ENCODE measurements at regions not wholly inside any gene's neighbourhood (a gene's known extent, or its start where the extent isn't known, plus 50 kb on each side); places are given as distances from the start of the nearest gene placed in this dataset.

- no peak overlapping the region for H2BK5ac ChIP-seq (ENCODE audit: low read depth, low read length, poor library complexity, severe bottlenecking)
- H3K9me1 ChIP-seq (ENCODE audit: insufficient read depth, low read length), result no peaks in the 10 kb centered on the region
- POLR2A ChIA-PET (ENCODE audit: unreplicated experiment), result no interaction called here
- H3K56ac ChIP-seq (ENCODE audit: extremely low read depth, insufficient read depth, low read length), result no peak overlapping the region
- no peak overlapping the region for H4K5ac ChIP-seq (ENCODE audit: low read depth, low read length)
- intact Hi-C loops (cut with micrococcal nuclease) (no loop called here), dilution Hi-C loops (cut with HindIII; ENCODE audit: low sequenced_read_pairs, unreplicated experiment) (no loop called here), in situ Hi-C loops (cut with MboI; ENCODE audit: low sequenced_read_pairs) (loop anchor here (10.0 kb wide), 1 partner anchor 334 kb away; no protein-coding TSS in a partner anchor)
- no peak overlapping the region for H3K14ac ChIP-seq (replicated peaks; ENCODE audit: low read depth, low read length)
- CTCF ChIA-PET, result interaction anchor here (0.6 kb wide), 1 partner anchor 264 kb away, joined by 4 read pairs; no protein-coding TSS in a partner anchor
- TF ChIP-seq MXI1 (IDR thresholded peaks at IDR 0.05; ENCODE audit: borderline replicate concordance, low read depth, low read length), result no peak
- TF ChIP-seq NFE2L2 (IDR thresholded peaks at IDR 0.05; ENCODE audit: low read depth, low read length), result no peak
- no peak for TF ChIP-seq USF2 (IDR thresholded peaks at IDR 0.05; ENCODE audit: low read depth, low read length)
- no peak for TF ChIP-seq MAFK (IDR thresholded peaks at IDR 0.05; ENCODE audit: low read depth, low read length)
- no peak for TF ChIP-seq CHD1 (IDR thresholded peaks at IDR 0.05; ENCODE audit: low read depth, low read length)
- no peak for TF ChIP-seq POLR2A (IDR thresholded peaks at IDR 0.05; ENCODE audit: low read depth, low read length)
- TF ChIP-seq RFX5 (IDR thresholded peaks at IDR 0.05; ENCODE audit: low read depth, low read length), result no peak
- TF ChIP-seq SMC3 (IDR thresholded peaks at IDR 0.05; ENCODE audit: low read depth, low read length), result no peak
- TF ChIP-seq FOS (IDR thresholded peaks at IDR 0.05; ENCODE audit: low read depth, low read length), result no peak
- TF ChIP-seq RAD21 (IDR thresholded peaks at IDR 0.05; ENCODE audit: low read length), result no peak
- TF ChIP-seq BHLHE40 (IDR thresholded peaks at IDR 0.05; ENCODE audit: low read depth, low read length), result no peak
- TF ChIP-seq CEBPB (IDR thresholded peaks at IDR 0.05; ENCODE audit: low read depth, low read length), result no peak
- TF ChIP-seq MAZ (IDR thresholded peaks at IDR 0.05; ENCODE audit: borderline replicate concordance, low read depth, low read length), result no peak
- no peak overlapping the region for H2AK9ac ChIP-seq (replicated peaks; ENCODE audit: low read depth, low read length, poor library complexity)
- H2BK20ac ChIP-seq (ENCODE audit: low read depth, low read length), result no peak overlapping the region
- H3K27me3 ChIP-seq (ENCODE audit: control insufficient read depth, insufficient read depth, low read length), result no peaks in the 10 kb centered on the region
- H3K4me2 ChIP-seq (ENCODE audit: low read depth, low read length), result no peak overlapping the region
- H3K79me1 ChIP-seq (ENCODE audit: low read depth in 1 of 2, low read length in 2 of 2), result no peaks in the 10 kb centered on the region
- H3K4me3 ChIP-seq (ENCODE audit: insufficient read depth, low read depth, low read length), result no peak overlapping the region
- no peaks in the 10 kb centered on the region for H3K4me1 ChIP-seq (ENCODE audit: control insufficient read depth, insufficient read depth, low read length)
- no peak overlapping the region for H3K4ac ChIP-seq (ENCODE audit: low read depth, low read length)
- no peak overlapping the region for H2AK5ac ChIP-seq (ENCODE audit: low read depth, low read length)
- H3K9ac ChIP-seq (ENCODE audit: low read depth, low read length), result no peak overlapping the region
- H2BK15ac ChIP-seq (ENCODE audit: low read depth, low read length), result no peak overlapping the region
- no peak overlapping the region for H3K27ac ChIP-seq (ENCODE audit: insufficient read depth, low read length)
- no peak overlapping the region for H2AFZ ChIP-seq (replicated peaks; ENCODE audit: low read length, poor library complexity)
- no TSS peak for BruUV-seq (replicated peaks)
- no peak overlapping the region for H2BK120ac ChIP-seq (ENCODE audit: low read depth, low read length)
- H4K20me1 ChIP-seq (ENCODE audit: insufficient read depth, low read length), result no peaks in the 10 kb centered on the region
- no peak overlapping the region for H3K18ac ChIP-seq (ENCODE audit: low read depth, low read length)
- no CpG with 5 or more reads among the region's 1 CpG for WGBS, 2 experiments (ENCODE audit: extremely low coverage in 2 of 2, insufficient read length in 1 of 2)
- H4K8ac ChIP-seq (ENCODE audit: low read depth in 2 of 2, low read length in 2 of 2), result no peak overlapping the region
- ATAC-seq (ENCODE audit: low read depth) (no peak), DNase-seq (no peak)
- H3K9me3 ChIP-seq (ENCODE audit: control insufficient read depth, insufficient read depth, low read length), result no peaks in the 10 kb centered on the region
- no peak overlapping the region for H4K91ac ChIP-seq (ENCODE audit: insufficient read depth, low read depth, low read length)
- H3K23ac ChIP-seq (ENCODE audit: low read depth, low read length), result no peak overlapping the region
- no peaks in the 10 kb centered on the region for H3K36me3 ChIP-seq (ENCODE audit: control insufficient read depth, insufficient read depth, low read length)
Observed at GRCh38 chr6:25220857-25221256, 58.3 kb upstream of the CARMIL1 start.

Data from IMR-90 (cell line).